MCF 10A (cell line): ENCODE measurements at regions not wholly inside any gene's neighbourhood (a gene's known extent, or its start where the extent isn't known, plus 50 kb on each side); places are given as distances from the start of the nearest gene placed in this dataset.
"Not testable (repeated sequence)": the region's sequence is repeated elsewhere in the genome, so short reads cannot be mapped to it uniquely, and the experiment has no call there.

Source experiments
- BruUV-seq: library from RNA; stranded (reverse); fragments of 400-500 nt; replicated peaks from 2 replicates; lab custom pipeline; 2021; lab: Mats Ljungman, UMichigan
- CTCF ChIA-PET: fragments of 300-600 bp; sonication (Branson Sonifier 250); formaldehyde crosslinking; extraction: SDS; loops from one replicate; lab custom pipeline; 2021; ENCODE audit warnings: antibody characterized with exemption, inconsistent platforms; lab: Yijun Ruan, JAX
- POLR2A ChIA-PET: fragments of 300-600, 350-650 bp; sonication (Branson Sonifier 250); formaldehyde crosslinking; extraction: SDS; loops from one replicate; lab custom pipeline; 2020; ENCODE audit warnings: antibody characterized with exemption, inconsistent platforms; lab: Yijun Ruan, JAX
- DNase-seq: peaks from one replicate; pipeline ENCODE4 v3.0.0-alpha.2; 2018; ENCODE audit not compliant: unreplicated experiment
- H3K27ac Mint-ChIP-seq: one replicate; pipeline ENCODE4 v1.8.0; 2022; ENCODE audit warnings: mild to moderate bottlenecking, low read depth, mixed read lengths; ENCODE audit not compliant: unreplicated experiment
- H3K27me3 Mint-ChIP-seq: one replicate; pipeline ENCODE4 v1.8.0; 2022; ENCODE audit warnings: mixed read lengths; ENCODE audit not compliant: insufficient read depth, unreplicated experiment
- H3K36me3 Mint-ChIP-seq: one replicate; pipeline ENCODE4 v1.8.0; 2022; ENCODE audit warnings: mild to moderate bottlenecking, moderate library complexity, mixed read lengths; ENCODE audit not compliant: insufficient read depth, unreplicated experiment
- H3K4me1 Mint-ChIP-seq: one replicate; pipeline ENCODE4 v1.8.0; 2022; ENCODE audit warnings: mixed read lengths; ENCODE audit not compliant: insufficient read depth, unreplicated experiment
- H3K4me3 Mint-ChIP-seq: one replicate; pipeline ENCODE4 v1.8.0; 2022; ENCODE audit warnings: mild to moderate bottlenecking, moderate library complexity, mixed read lengths; ENCODE audit not compliant: unreplicated experiment
- H3K9me3 Mint-ChIP-seq: one replicate; pipeline ENCODE4 v1.8.0; 2022; ENCODE audit warnings: mixed read lengths; ENCODE audit not compliant: unreplicated experiment
- CTCF ChIP-seq: fragments of 200-600 bp; IDR thresholded peaks from one replicate; pipeline ENCODE4 v1.8.0; 2022; ENCODE audit warnings: antibody characterized with exemption, mild to moderate bottlenecking; ENCODE audit not compliant: unreplicated experiment
- intact Hi-C: fragments of 100-400 bp; cut with micrococcal nuclease; formaldehyde crosslinking; loops from 2 replicates; pipeline ENCODE4 v1.14.1; 2022

- Mint-ChIP-seq H3K9me3 (no peaks in the 10 kb centered on the region), H3K27me3 (no peaks in the 10 kb centered on the region), H3K4me1 (no peaks in the 10 kb centered on the region), H3K36me3 (no peaks in the 10 kb centered on the region), H3K27ac (no peak overlapping the region), H3K4me3 (no peak overlapping the region)
- no TSS peak for BruUV-seq
- intact Hi-C loops, result no loop called here
- POLR2A ChIA-PET, result no interaction called here
- no peak for TF ChIP-seq CTCF
- no peak for DNase-seq
- CTCF ChIA-PET, result interaction anchor here (1.0 kb wide), 1 partner anchor 270 kb away, joined by 3 read pairs; no protein-coding TSS in a partner anchor
Observed at GRCh38 chr12:9319842-9320173, 111.6 kb upstream of the PZP start.

- Mint-ChIP-seq H3K4me1 (no peaks in the 10 kb centered on the region), H3K27me3 (no peaks in the 10 kb centered on the region), H3K4me3 (no peak overlapping the region), H3K36me3 (no peaks in the 10 kb centered on the region), H3K9me3 (no peaks in the 10 kb centered on the region), H3K27ac (no peak overlapping the region)
- CTCF ChIA-PET, result interaction anchor here (0.5 kb wide), 1 partner anchor 661 kb away, joined by 3 read pairs; no protein-coding TSS in a partner anchor
- no TSS peak for BruUV-seq
- no peak for TF ChIP-seq CTCF
- intact Hi-C loops, result no loop called here
- DNase-seq, result peak; percentile 29
- POLR2A ChIA-PET, result no interaction called here
Observed at GRCh38 chr12:9319044-9319841, 111.0 kb upstream of the PZP start.

- H3K36me3 Mint-ChIP-seq, H3K4me1 Mint-ChIP-seq, BruUV-seq, intact Hi-C loops, CTCF ChIA-PET, DNase-seq, POLR2A ChIA-PET, H3K27ac Mint-ChIP-seq, H3K9me3 Mint-ChIP-seq, H3K27me3 Mint-ChIP-seq, H3K4me3 Mint-ChIP-seq: not testable (repeated sequence)
Observed at GRCh38 chr12:9313479-9313878, 105.3 kb upstream of the PZP start.

GRCh38 chr12:9312406-9313392, 104.5 kb upstream of the PZP start:
- H3K4me1 Mint-ChIP-seq, H3K4me3 Mint-ChIP-seq, intact Hi-C loops, H3K9me3 Mint-ChIP-seq, DNase-seq, H3K27ac Mint-ChIP-seq, H3K27me3 Mint-ChIP-seq, BruUV-seq: not testable (repeated sequence)
- CTCF ChIA-PET, result interaction anchor here (0.6 kb wide), 1 partner anchor 10 kb away, joined by 5 read pairs; no protein-coding TSS in a partner anchor
- H3K36me3 Mint-ChIP-seq, result peaks cover 15% of the 10 kb centered on the region
- POLR2A ChIA-PET, result interaction anchor here (0.7 kb wide), 1 partner anchor 248 kb away, joined by 3 read pairs; no protein-coding TSS in a partner anchor

- H3K27ac Mint-ChIP-seq, H3K9me3 Mint-ChIP-seq, H3K4me1 Mint-ChIP-seq, H3K4me3 Mint-ChIP-seq, BruUV-seq, H3K27me3 Mint-ChIP-seq, intact Hi-C loops, DNase-seq: not testable (repeated sequence)
- ChIA-PET CTCF (interaction anchor here (0.6 kb wide), 1 partner anchor 11 kb away, joined by 5 read pairs; no protein-coding TSS in a partner anchor), POLR2A (interaction anchor here (0.7 kb wide), 1 partner anchor 247 kb away, joined by 3 read pairs; no protein-coding TSS in a partner anchor)
- H3K36me3 Mint-ChIP-seq, result peaks cover 27% of the 10 kb centered on the region
Observed at GRCh38 chr12:9311454-9311853, 103.3 kb upstream of the PZP start.

GRCh38 chr12:9310645-9311044, 102.5 kb upstream of the PZP start:
- H3K9me3 Mint-ChIP-seq, H3K27me3 Mint-ChIP-seq, H3K4me3 Mint-ChIP-seq, CTCF ChIA-PET, H3K4me1 Mint-ChIP-seq, intact Hi-C loops, H3K27ac Mint-ChIP-seq, DNase-seq, POLR2A ChIA-PET, BruUV-seq: not testable (repeated sequence)
- H3K36me3 Mint-ChIP-seq, result peaks cover 27% of the 10 kb centered on the region

GRCh38 chr12:9309749-9310148, 101.6 kb upstream of the PZP start:
- H3K27ac Mint-ChIP-seq, POLR2A ChIA-PET, DNase-seq, H3K4me1 Mint-ChIP-seq, BruUV-seq, H3K4me3 Mint-ChIP-seq, H3K27me3 Mint-ChIP-seq, CTCF ChIA-PET, intact Hi-C loops, H3K9me3 Mint-ChIP-seq: not testable (repeated sequence)
- H3K36me3 Mint-ChIP-seq, result peaks cover 33% of the 10 kb centered on the region
